ENCODE measurements at regions not wholly inside any gene's neighbourhood (a gene's known extent, or its start where the extent isn't known, plus 50 kb on each side); places are given as distances from the start of the nearest gene placed in this dataset.

- TF ChIP-seq CTCF (optimal IDR thresholded peaks at IDR 0.05 in 1 of 3, IDR thresholded peaks at IDR 0.05 in 1 of 3, conservative IDR thresholded peaks at IDR 0.05 in 1 of 3; ENCODE audit: extremely low read depth in 1 of 3, insufficient read depth in 2 of 3, low read length in 3 of 3): no peak
- no peak for TF ChIP-seq EZH2 (IDR thresholded peaks at IDR 0.05; ENCODE audit: low read length)
Observed at GRCh38 chr1:232553809-232554208, 76.1 kb downstream of the SIPA1L2 start.

Data from keratinocyte (primary cell).